ENCODE measurements at regions not wholly inside any gene's neighbourhood (a gene's known extent, or its start where the extent isn't known, plus 50 kb on each side); places are given as distances from the start of the nearest gene placed in this dataset.
A peak's percentile ranks its signal among the peaks of the same experiment; 100 is the strongest.

DNA sequence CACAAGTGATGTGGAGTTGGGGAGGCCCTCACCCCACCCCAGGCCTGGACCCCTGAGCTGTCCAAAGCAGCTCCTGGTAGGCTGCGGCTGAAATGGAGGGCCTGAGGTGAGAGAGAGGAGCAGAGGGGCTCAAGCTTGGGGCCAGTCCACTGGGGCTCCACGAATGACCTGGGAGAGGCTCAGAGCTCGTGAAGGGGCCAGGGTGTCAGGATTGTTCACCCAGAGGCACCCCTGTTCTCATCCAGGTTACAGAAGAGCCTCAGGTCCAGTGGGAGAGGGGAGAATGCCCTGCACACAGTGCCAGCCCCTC lies 102.2 kb upstream of the RET start:
- no peak overlapping the region for H3K4me3 ChIP-seq (ENCODE audit: low read depth, low read length)
- no peak for DNase-seq (ENCODE audit: low read depth)
- TF ChIP-seq, protein P1, sequence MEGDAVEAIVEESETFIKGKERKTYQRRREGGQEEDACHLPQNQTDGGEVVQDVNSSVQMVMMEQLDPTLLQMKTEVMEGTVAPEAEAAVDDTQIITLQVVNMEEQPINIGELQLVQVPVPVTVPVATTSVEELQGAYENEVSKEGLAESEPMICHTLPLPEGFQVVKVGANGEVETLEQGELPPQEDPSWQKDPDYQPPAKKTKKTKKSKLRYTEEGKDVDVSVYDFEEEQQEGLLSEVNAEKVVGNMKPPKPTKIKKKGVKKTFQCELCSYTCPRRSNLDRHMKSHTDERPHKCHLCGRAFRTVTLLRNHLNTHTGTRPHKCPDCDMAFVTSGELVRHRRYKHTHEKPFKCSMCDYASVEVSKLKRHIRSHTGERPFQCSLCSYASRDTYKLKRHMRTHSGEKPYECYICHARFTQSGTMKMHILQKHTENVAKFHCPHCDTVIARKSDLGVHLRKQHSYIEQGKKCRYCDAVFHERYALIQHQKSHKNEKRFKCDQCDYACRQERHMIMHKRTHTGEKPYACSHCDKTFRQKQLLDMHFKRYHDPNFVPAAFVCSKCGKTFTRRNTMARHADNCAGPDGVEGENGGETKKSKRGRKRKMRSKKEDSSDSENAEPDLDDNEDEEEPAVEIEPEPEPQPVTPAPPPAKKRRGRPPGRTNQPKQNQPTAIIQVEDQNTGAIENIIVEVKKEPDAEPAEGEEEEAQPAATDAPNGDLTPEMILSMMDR (IDR thresholded peaks at IDR 0.05; ENCODE audit: control insufficient read depth, extremely low read depth, insufficient read depth) = no peak

DNA sequence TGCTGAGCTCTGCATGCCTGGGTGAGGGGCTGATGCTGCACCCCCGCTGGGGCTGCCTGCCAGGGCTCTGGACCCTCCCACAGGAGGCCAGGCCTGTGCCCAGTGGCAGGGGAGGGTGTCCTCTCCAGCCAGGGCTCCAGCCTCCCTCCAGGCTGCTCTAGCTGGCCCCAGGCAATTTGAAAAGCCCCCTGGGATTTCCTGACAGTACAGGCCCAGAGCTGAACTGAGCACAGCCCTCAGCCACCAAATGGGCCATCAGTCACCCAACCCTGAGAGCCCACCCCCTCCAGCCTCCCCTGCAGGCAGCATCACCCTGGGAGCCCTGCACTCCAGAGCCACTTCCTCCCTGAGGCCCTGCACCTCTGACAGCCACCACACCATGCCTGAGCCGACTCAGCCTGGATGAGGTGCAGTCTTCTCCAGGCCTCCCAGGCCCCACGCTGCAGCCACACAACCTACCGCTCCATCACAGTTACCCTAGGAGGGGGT lies 101.8 kb upstream of the RET start:
- TF ChIP-seq, protein P1 (IDR thresholded peaks at IDR 0.05; ENCODE audit: control insufficient read depth, extremely low read depth, insufficient read depth) = no peak
- no peak overlapping the region for H3K4me3 ChIP-seq (ENCODE audit: low read depth, low read length)
- no peak for DNase-seq (ENCODE audit: low read depth)

DNA sequence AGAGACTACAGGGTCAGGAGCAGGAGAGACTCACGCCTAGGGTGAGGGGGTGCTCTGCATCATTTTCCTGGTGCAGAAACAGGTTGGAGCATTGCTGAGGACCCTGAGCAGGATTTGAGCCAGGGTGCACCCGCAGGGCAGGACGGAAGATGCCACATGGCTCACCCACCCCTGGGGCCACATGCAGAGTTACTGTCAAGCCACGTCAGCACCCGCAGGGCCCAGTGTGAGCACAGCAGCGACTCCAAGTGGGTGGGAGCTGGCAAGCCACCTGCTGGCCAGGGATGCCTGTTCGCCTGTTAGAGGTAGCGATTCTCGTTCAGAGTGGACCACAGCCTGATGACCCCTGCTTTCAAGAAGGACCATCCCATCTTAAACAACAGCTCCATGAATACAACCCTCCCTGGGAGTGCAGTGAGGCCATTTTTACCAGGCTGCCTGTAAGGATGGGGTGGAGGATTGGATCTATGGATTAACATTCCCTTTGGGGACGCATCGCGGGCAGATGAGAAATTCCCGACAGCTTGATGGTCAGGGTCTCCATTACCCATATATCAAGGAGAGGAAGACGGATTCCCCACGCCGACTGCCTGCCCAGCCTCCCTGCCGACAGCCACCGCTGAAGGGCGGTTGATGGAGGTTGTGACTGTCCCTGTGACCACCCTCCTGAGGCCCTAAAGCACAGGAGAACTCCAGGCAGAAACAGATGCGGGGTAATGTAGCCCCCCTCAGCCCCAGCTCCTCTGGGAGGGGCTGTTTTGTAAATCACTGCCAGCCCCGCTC lies 101.1 kb upstream of the RET start:
- H3K4me3 ChIP-seq (ENCODE audit: low read depth, low read length) = no peak overlapping the region
- TF ChIP-seq, protein P1 (IDR thresholded peaks at IDR 0.05; ENCODE audit: control insufficient read depth, extremely low read depth, insufficient read depth) = 0 out of 2 replicates have a peak, but pooled peaks have one; percentile 6
- DNase-seq (ENCODE audit: low read depth) = no peak

DNA sequence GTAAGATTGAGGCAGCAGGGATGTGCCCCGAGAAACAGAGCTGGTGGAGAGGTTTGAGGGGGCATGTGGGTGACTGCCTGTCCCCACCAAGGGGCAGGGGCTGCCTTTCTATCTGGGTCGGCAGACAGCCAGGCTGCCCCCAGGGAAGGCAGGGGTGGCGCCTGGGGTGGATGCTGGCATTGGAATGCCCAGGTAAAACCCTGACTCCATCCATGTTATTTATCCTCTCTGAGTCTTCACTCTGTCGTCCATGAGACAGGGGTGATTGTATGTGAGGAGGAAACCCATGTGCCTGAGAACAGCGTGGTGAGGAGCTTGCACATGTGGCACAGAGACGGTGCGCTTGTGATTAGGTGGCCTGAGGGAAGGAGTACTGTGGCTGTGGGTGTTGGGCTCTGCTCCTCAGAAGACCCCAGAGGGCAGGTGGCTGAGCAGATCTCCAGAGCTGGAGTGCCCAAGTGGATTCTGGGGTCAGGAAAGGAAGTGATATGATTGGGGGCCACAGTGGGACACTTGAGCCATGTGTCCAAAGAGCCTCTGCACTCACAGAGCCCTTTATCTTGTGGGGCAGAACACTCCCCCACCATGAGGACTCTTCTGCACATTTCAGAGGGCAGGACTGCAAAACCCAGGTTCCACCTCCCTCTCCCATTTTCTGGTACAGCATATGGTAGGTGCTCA lies 100.4 kb upstream of the RET start:
- DNase-seq (ENCODE audit: low read depth) = no peak
- no peak overlapping the region for H3K4me3 ChIP-seq (ENCODE audit: low read depth, low read length)
- TF ChIP-seq, protein P1 (IDR thresholded peaks at IDR 0.05; ENCODE audit: control insufficient read depth, extremely low read depth, insufficient read depth) = no peak

DNA sequence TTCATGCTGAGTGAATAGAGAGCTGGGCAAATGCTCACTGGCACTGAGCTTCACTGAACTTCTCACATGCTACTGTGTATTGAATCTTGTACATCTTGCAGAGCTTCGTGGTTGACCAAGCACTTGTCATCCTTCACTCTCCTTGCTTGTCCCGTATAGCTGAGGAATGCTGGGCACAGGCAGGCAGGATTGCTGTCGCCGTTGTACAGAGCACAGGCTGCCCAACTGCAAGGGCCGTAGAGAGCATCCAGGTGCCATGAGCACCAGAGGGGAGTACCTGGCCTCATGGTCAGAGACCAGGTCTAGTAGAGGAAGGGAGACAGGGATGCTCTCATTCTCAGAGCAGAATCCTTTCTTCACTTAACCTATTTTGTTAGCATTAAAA lies 99.8 kb upstream of the RET start:
- TF ChIP-seq, protein P1 (IDR thresholded peaks at IDR 0.05; ENCODE audit: control insufficient read depth, extremely low read depth, insufficient read depth) = no peak
- no peak for DNase-seq (ENCODE audit: low read depth)
- no peak overlapping the region for H3K4me3 ChIP-seq (ENCODE audit: low read depth, low read length)

DNA sequence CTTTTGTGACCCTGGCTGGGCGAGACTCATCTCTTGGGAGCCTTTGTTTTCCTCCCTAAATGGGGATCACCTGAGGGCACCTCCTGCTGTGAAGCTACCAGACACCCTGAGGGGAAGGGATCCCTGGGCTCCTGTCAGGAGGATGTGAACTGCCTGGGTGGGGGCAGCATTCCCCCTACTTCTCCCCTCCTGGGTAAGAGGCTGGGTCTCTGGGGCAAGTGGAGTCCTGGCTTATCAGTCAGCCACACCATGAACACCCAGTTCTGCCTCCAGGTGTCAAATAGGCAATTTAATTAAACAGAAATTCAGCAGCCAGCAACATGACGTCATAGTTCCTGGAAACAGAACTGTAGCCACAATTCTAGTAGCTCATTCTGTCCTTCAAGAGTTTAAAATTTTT lies 97.7 kb upstream of the RET start:
- TF ChIP-seq, protein P1 (IDR thresholded peaks at IDR 0.05; ENCODE audit: control insufficient read depth, extremely low read depth, insufficient read depth) = no peak
- H3K4me3 ChIP-seq (ENCODE audit: low read depth, low read length) = no peak overlapping the region
- no peak for DNase-seq (ENCODE audit: low read depth)

All from LNCaP clone FGC (cell line).